ENCODE measurements at regions not wholly inside any gene's neighbourhood (a gene's known extent, or its start where the extent isn't known, plus 50 kb on each side); places are given as distances from the start of the nearest gene placed in this dataset.

- TF ChIP-seq PKNOX1 (IDR thresholded peaks at IDR 0.05) = no peak
- no peak for TF ChIP-seq TARDBP (IDR thresholded peaks at IDR 0.05)
- TF ChIP-seq SUZ12 (IDR thresholded peaks at IDR 0.05) = no peak
- TF ChIP-seq FOXM1 (IDR thresholded peaks at IDR 0.05; ENCODE audit: borderline replicate concordance) = no peak
- no peak for TF ChIP-seq ARNT (IDR thresholded peaks at IDR 0.05)
- TF ChIP-seq FOXA1 (IDR thresholded peaks at IDR 0.05) = no peak
- TF ChIP-seq HDGF (IDR thresholded peaks at IDR 0.05; ENCODE audit: borderline replicate concordance) = no peak
- TF ChIP-seq BHLHE40 (IDR thresholded peaks at IDR 0.05; ENCODE audit: borderline replicate concordance) = no peak
- no peak for TF ChIP-seq SP1 (IDR thresholded peaks at IDR 0.05)
- no peak for TF ChIP-seq NFRKB (IDR thresholded peaks at IDR 0.05)
Observed at GRCh38 chr18:62637403-62637802, 77.9 kb upstream of the PHLPP1 start.
